Tibial nerve (tissue), 4 donors: ENCODE measurements at regions not wholly inside any gene's neighbourhood (a gene's known extent, or its start where the extent isn't known, plus 50 kb on each side); places are given as distances from the start of the nearest gene placed in this dataset.
"Not testable (repeated sequence)": the region's sequence is repeated elsewhere in the genome, so short reads cannot be mapped to it uniquely, and the experiment has no call there.

Experiments used
- DNase-seq, 2 donors: peaks; one replicate each; pipeline ENCODE4 v3.0.0-alpha.2; 2019; ENCODE audit warnings: low spot score in 2 of 2
- H3K27ac ChIP-seq, 4 donors: fragments of 200-600 bp; sonication (generic) in 3 of 4; one replicate each; pipeline ENCODE4 v1.5.1; 2017 to 2019; ENCODE audit warnings: mild to moderate bottlenecking in 1 of 4
- H3K27me3 ChIP-seq, 2 donors: fragments of 200-600 bp; sonication (generic) in 1 of 2; one replicate each; pipeline versions ENCODE4 v1.5.1 to v1.6.0; 2017 to 2019
- H3K36me3 ChIP-seq, 3 donors: fragments of 200-600 bp; sonication (generic); one replicate each; pipeline ENCODE4 v1.5.1; 2018 to 2019
- H3K4me1 ChIP-seq, 4 donors: fragments of 200-600 bp; sonication (generic) in 3 of 4; one replicate each; pipeline ENCODE4 v1.5.1; 2017 to 2019
- H3K4me3 ChIP-seq, 4 donors: fragments of 200-600 bp; sonication (generic) in 3 of 4; one replicate each; pipeline ENCODE4 v1.5.1; 2017 to 2019; ENCODE audit warnings: mild to moderate bottlenecking in 1 of 4, moderate library complexity in 1 of 4
- H3K9me3 ChIP-seq, 4 donors: fragments of 200-600 bp; sonication (generic) in 3 of 4; one replicate each; pipeline ENCODE4 v1.5.1; 2017 to 2019
- CTCF ChIP-seq, 5 experiments: fragments of 200-600 bp in 3 of 5; fragments of 450-650 bp in 2 of 5; sonication (generic) in 3 of 5; IDR thresholded peaks; one replicate each; pipeline ENCODE4 v1.5.1; 2016 to 2019; ENCODE audit warnings: antibody characterized with exemption in 5 of 5, mild to moderate bottlenecking in 3 of 5, moderate library complexity in 2 of 5
- EP300 ChIP-seq, 2 donors: sonication (generic); formaldehyde crosslinking; IDR thresholded peaks; one replicate each; pipeline ENCODE4 v1.6.1; 2017; ENCODE audit warnings: antibody characterized with exemption in 2 of 2, mild to moderate bottlenecking in 1 of 2
- POLR2A ChIP-seq, 2 donors: fragments of 450-650 bp; IDR thresholded peaks; one replicate each; pipeline ENCODE4 v1.6.1; 2017; ENCODE audit warnings: antibody characterized with exemption in 2 of 2, mild to moderate bottlenecking in 2 of 2, moderate library complexity in 2 of 2
- WGBS, 2 donors: methylation state at CpG; one replicate each; pipeline ENCODE4 v1.1.5; 2018; 5-methylcytosine and 5-hydroxymethylcytosine counted together

- Histone ChIP-seq H3K4me1 (no peaks in the 10 kb centered on the region), H3K4me3 (no peak overlapping the region), H3K27ac (no peak overlapping the region), H3K27me3 (no peaks in the 10 kb centered on the region), H3K9me3 (no peaks in the 10 kb centered on the region), H3K36me3 (no peaks in the 10 kb centered on the region)
- no peak for TF ChIP-seq EP300 (IDR thresholded peaks at IDR 0.05)
- TF ChIP-seq POLR2A (IDR thresholded peaks at IDR 0.05): no peak
- no peak for TF ChIP-seq CTCF (IDR thresholded peaks at IDR 0.05)
- 52 to 66% methylated on average over 3 of the region's 3 CpGs for WGBS, 2 donors
- no peak for DNase-seq
These were observed 1373.3 kb upstream of the GOT2 start for GRCh38 chr16:60107437-60107836.

GRCh38 chr16:60100371-60100770 lies 1366.3 kb upstream of the GOT2 start:
- DNase-seq: no peak
- TF ChIP-seq POLR2A (IDR thresholded peaks at IDR 0.05) (no peak), EP300 (IDR thresholded peaks at IDR 0.05) (no peak), CTCF (IDR thresholded peaks at IDR 0.05) (no peak)
- WGBS, 2 donors: 55 to 100% methylated on average over 1 of the region's 1 CpG
- peaks cover 0 to 7% (median 3%) of the 10 kb centered on the region in 4 donors for H3K9me3 ChIP-seq
- H3K36me3 ChIP-seq: no peaks in the 10 kb centered on the region
- H3K4me1 ChIP-seq: no peaks in the 10 kb centered on the region
- no peak overlapping the region for H3K4me3 ChIP-seq
- no peaks in the 10 kb centered on the region for H3K27me3 ChIP-seq
- H3K27ac ChIP-seq: no peak overlapping the region

- H3K9me3 ChIP-seq: no peaks in the 10 kb centered on the region
- H3K4me3 ChIP-seq: no peak overlapping the region
- no peak overlapping the region for H3K27ac ChIP-seq
- no peak for TF ChIP-seq CTCF (IDR thresholded peaks at IDR 0.05)
- TF ChIP-seq POLR2A (IDR thresholded peaks at IDR 0.05): no peak
- TF ChIP-seq EP300 (IDR thresholded peaks at IDR 0.05): no peak
- no peaks in the 10 kb centered on the region for H3K36me3 ChIP-seq
- 21 to 22% methylated on average over 3 of the region's 3 CpGs for WGBS, 2 donors
- no peaks in the 10 kb centered on the region for H3K4me1 ChIP-seq
- H3K27me3 ChIP-seq: no peaks in the 10 kb centered on the region
- no peak for DNase-seq
These were observed 1357.4 kb upstream of the GOT2 start for GRCh38 chr16:60091529-60091928.

- Histone ChIP-seq H3K27ac (no peak overlapping the region), H3K9me3 (no peaks in the 10 kb centered on the region), H3K27me3 (no peaks in the 10 kb centered on the region), H3K36me3 (no peaks in the 10 kb centered on the region), H3K4me1 (no peaks in the 10 kb centered on the region), H3K4me3 (no peak overlapping the region)
- no peak for TF ChIP-seq POLR2A (IDR thresholded peaks at IDR 0.05)
- no peak for TF ChIP-seq EP300 (IDR thresholded peaks at IDR 0.05)
- no peak for TF ChIP-seq CTCF (IDR thresholded peaks at IDR 0.05)
- DNase-seq: no peak
These were observed 1357.0 kb upstream of the GOT2 start for GRCh38 chr16:60091071-60091470.

GRCh38 chr16:60087530-60087929 lies 1353.4 kb upstream of the GOT2 start:
- H3K27ac ChIP-seq: no peak overlapping the region
- no peaks in the 10 kb centered on the region for H3K36me3 ChIP-seq
- H3K27me3 ChIP-seq: no peaks in the 10 kb centered on the region
- H3K4me1 ChIP-seq: no peaks in the 10 kb centered on the region
- no peaks in the 10 kb centered on the region for H3K9me3 ChIP-seq
- no peak for DNase-seq
- H3K4me3 ChIP-seq: no peak overlapping the region
- TF ChIP-seq EP300 (IDR thresholded peaks at IDR 0.05): no peak
- TF ChIP-seq CTCF (IDR thresholded peaks at IDR 0.05): no peak
- no peak for TF ChIP-seq POLR2A (IDR thresholded peaks at IDR 0.05)

- H3K4me3 ChIP-seq, H3K9me3 ChIP-seq, H3K27ac ChIP-seq, DNase-seq, H3K27me3 ChIP-seq, H3K4me1 ChIP-seq, H3K36me3 ChIP-seq: not testable (repeated sequence)
- WGBS, 2 donors: 93 to 95% methylated on average over 9 to 10 of the region's 10 CpGs
These were observed 1344.7 kb upstream of the GOT2 start for GRCh38 chr16:60078819-60079218.
